H9 (cell line): ENCODE measurements at regions not wholly inside any gene's neighbourhood (a gene's known extent, or its start where the extent isn't known, plus 50 kb on each side); places are given as distances from the start of the nearest gene placed in this dataset.

ENCODE experiments used
- DNase-seq: peaks from one replicate; pipeline ENCODE4 v3.0.0-alpha.2; 2017
- H2AFZ ChIP-seq: one replicate; pipeline ENCODE4 v1.6.1; 2013; ENCODE audit warnings: mild to moderate bottlenecking, low read length, control low read depth, moderate library complexity
- H2AK5ac ChIP-seq: 2 replicates; pipeline ENCODE4 v1.6.1; 2013; ENCODE audit warnings: low read length, control low read depth, mixed read lengths; ENCODE audit not compliant: insufficient read length
- H2BK120ac ChIP-seq: one replicate; pipeline ENCODE4 v1.6.1; 2013; ENCODE audit warnings: low read depth, mild to moderate bottlenecking, low read length, control low read depth, inconsistent platforms; ENCODE audit not compliant: poor library complexity, severe bottlenecking
- H2BK12ac ChIP-seq: 2 replicates; pipeline ENCODE4 v1.6.1; 2013; ENCODE audit warnings: low read length, control low read depth, mixed read lengths, low read depth; ENCODE audit not compliant: insufficient read length
- H2BK15ac ChIP-seq: 2 replicates; pipeline ENCODE4 v1.6.1; 2013; ENCODE audit warnings: low read depth, low read length, control low read depth
- H2BK20ac ChIP-seq: one replicate; pipeline ENCODE4 v1.6.1; 2013; ENCODE audit warnings: low read depth, mild to moderate bottlenecking, low read length, control low read depth, inconsistent platforms; ENCODE audit not compliant: poor library complexity, severe bottlenecking
- H2BK5ac ChIP-seq: 2 replicates; pipeline ENCODE4 v1.6.1; 2013; ENCODE audit warnings: low read length, control low read depth, mixed read lengths; ENCODE audit not compliant: insufficient read length
- H3K14ac ChIP-seq: 2 replicates; pipeline ENCODE4 v1.6.1; 2013; ENCODE audit warnings: low read length, control low read depth; ENCODE audit not compliant: insufficient read depth
- H3K18ac ChIP-seq: 2 replicates; pipeline ENCODE4 v1.6.1; 2013; ENCODE audit warnings: low read depth, mild to moderate bottlenecking, mixed read lengths, low read length, control low read depth; ENCODE audit not compliant: insufficient read length
- H3K23ac ChIP-seq: 2 replicates; pipeline ENCODE4 v1.6.1; 2013; ENCODE audit warnings: low read length, control low read depth, mixed read lengths, low read depth; ENCODE audit not compliant: insufficient read length
- H3K23me2 ChIP-seq: 2 replicates; pipeline ENCODE4 v1.6.1; 2013; ENCODE audit warnings: low read depth, mild to moderate bottlenecking, mixed read lengths, low read length, control low read depth; ENCODE audit not compliant: insufficient read length, poor library complexity, severe bottlenecking
- H3K27ac ChIP-seq: 2 replicates; pipeline ENCODE4 v1.5.1; 2013; ENCODE audit warnings: low read length, control low read depth, mixed read lengths, low read depth; ENCODE audit not compliant: insufficient read length
- H3K27me3 ChIP-seq: 2 replicates; pipeline ENCODE4 v1.6.1; 2013; ENCODE audit warnings: low read length, control low read depth, inconsistent platforms; ENCODE audit not compliant: insufficient read depth
- H3K4ac ChIP-seq: 2 replicates; pipeline ENCODE4 v1.6.1; 2013; ENCODE audit warnings: low read depth, mild to moderate bottlenecking, control low read depth, inconsistent platforms, low read length, moderate library complexity
- H3K4me1 ChIP-seq: 2 replicates; pipeline ENCODE4 v1.6.1; 2013; ENCODE audit warnings: low read length, control low read depth, inconsistent platforms; ENCODE audit not compliant: insufficient read depth
- H3K4me2 ChIP-seq: 2 replicates; pipeline ENCODE4 v1.6.1; 2013; ENCODE audit warnings: low read length, control low read depth, mixed read lengths; ENCODE audit not compliant: insufficient read length, insufficient read depth
- H3K56ac ChIP-seq: 2 replicates; pipeline ENCODE4 v1.6.1; 2013; ENCODE audit warnings: low read depth, mild to moderate bottlenecking, mixed read lengths, low read length, control low read depth; ENCODE audit not compliant: insufficient read length
- H3K79me1 ChIP-seq: 2 replicates; pipeline ENCODE4 v1.6.1; 2013; ENCODE audit warnings: low read depth, mild to moderate bottlenecking, moderate library complexity, low read length, control low read depth, inconsistent platforms; ENCODE audit not compliant: insufficient read depth, poor library complexity, severe bottlenecking
- H3K79me2 ChIP-seq: 2 replicates; pipeline ENCODE4 v1.6.1; 2013; ENCODE audit warnings: low read length, control low read depth, inconsistent platforms; ENCODE audit not compliant: insufficient read depth
- H3K9ac ChIP-seq: 2 replicates; pipeline ENCODE4 v1.6.1; 2013; ENCODE audit warnings: low read length, control low read depth, mixed read lengths; ENCODE audit not compliant: insufficient read length; ENCODE audit errors: extremely low read depth
- H3K9me3 ChIP-seq: one replicate; pipeline ENCODE4 v1.6.1; 2013; ENCODE audit warnings: low read depth, low read length, inconsistent platforms; ENCODE audit not compliant: control insufficient read depth
- H3T11ph ChIP-seq: one replicate; pipeline ENCODE4 v1.6.1; 2013; ENCODE audit warnings: mild to moderate bottlenecking, low read length, control low read depth, inconsistent platforms
- H4K20me1 ChIP-seq: one replicate; pipeline ENCODE4 v1.6.1; 2013; ENCODE audit not compliant: control insufficient read depth, insufficient read length, insufficient read depth
- H4K5ac ChIP-seq: 2 replicates; pipeline ENCODE4 v1.6.1; 2013; ENCODE audit warnings: low read depth, mild to moderate bottlenecking, mixed read lengths, low read length, control low read depth; ENCODE audit not compliant: insufficient read length
- H4K8ac ChIP-seq: replicated peaks from 2 replicates; pipeline ENCODE4 v1.6.1; 2013; ENCODE audit warnings: low read length, control low read depth, mixed read lengths, low read depth; ENCODE audit not compliant: insufficient read length
- H4K91ac ChIP-seq: 2 replicates; pipeline ENCODE4 v1.6.1; 2013; ENCODE audit warnings: low read depth, mild to moderate bottlenecking, moderate library complexity, mixed read lengths, low read length, control low read depth; ENCODE audit not compliant: insufficient read length
- H3K27ac Mint-ChIP-seq, 3 experiments: 2 replicates in 2 of 3; 3 replicates in 1 of 3; pipeline ENCODE4 v1.8.0; 2020 to 2021; ENCODE audit warnings: mixed read lengths in 3 of 3, mild to moderate bottlenecking in 1 of 3, moderate library complexity in 1 of 3
- H3K27me3 Mint-ChIP-seq: 2 replicates; pipeline ENCODE4 v1.8.0; 2021; ENCODE audit warnings: low read depth, mild to moderate bottlenecking, moderate library complexity, mixed read lengths
- H3K36me3 Mint-ChIP-seq, 3 experiments: 2 replicates in 2 of 3; 3 replicates in 1 of 3; pipeline ENCODE4 v1.8.0; 2020 to 2021; ENCODE audit warnings: low read depth in 3 of 3, mixed read lengths in 3 of 3; ENCODE audit not compliant: insufficient read depth in 1 of 3
- H3K4me1 Mint-ChIP-seq, 2 experiments: 2 replicates each; pipeline ENCODE4 v1.8.0; 2020; ENCODE audit warnings: mixed read lengths in 2 of 2
- H3K4me3 Mint-ChIP-seq, 2 experiments: 2 replicates in 1 of 2; 3 replicates in 1 of 2; pipeline ENCODE4 v1.8.0; 2020 to 2021; ENCODE audit warnings: mild to moderate bottlenecking in 2 of 2, mixed read lengths in 2 of 2, moderate library complexity in 1 of 2
- H3K9me3 Mint-ChIP-seq, 2 experiments: 2 replicates in 1 of 2; 3 replicates in 1 of 2; pipeline ENCODE4 v1.8.0; 2020; ENCODE audit warnings: mild to moderate bottlenecking in 2 of 2, mixed read lengths in 2 of 2, moderate library complexity in 1 of 2
- CTCF ChIP-seq: fragments of 200-600 bp; sonication (generic); conservative IDR thresholded peaks from 3 replicates; pipeline ENCODE4 v1.8.0; 2021; ENCODE audit warnings: antibody characterized with exemption, mild to moderate bottlenecking
- WGBS: extraction: QIAGEN DNeasy Blood & Tissue Kit; methylation state at CpG from one replicate; pipeline ENCODE4 v1.1.7; 2013; ENCODE audit warnings: missing lambda C conversion rate, low lambda C conversion rate, mixed read lengths; ENCODE audit not compliant: insufficient read length; ENCODE audit errors: extremely low coverage; 5-methylcytosine and 5-hydroxymethylcytosine counted together

- H2BK12ac ChIP-seq: no peak overlapping the region
These were observed 55.7 kb upstream of the PICALM start for GRCh38 chr11:86124251-86125233.

More at GRCh38 chr11:86124251-86125233, 55.7 kb upstream of the PICALM start:
- Histone ChIP-seq H3K56ac (no peak overlapping the region), H3K27me3 (no peaks in the 10 kb centered on the region), H2BK20ac (no peak overlapping the region), H3K4me1 (no peaks in the 10 kb centered on the region), H3K18ac (no peak overlapping the region), H3K23me2 (no peaks in the 10 kb centered on the region), H2BK5ac (no peak overlapping the region), H3K14ac (no peak overlapping the region), H2AFZ (no peak overlapping the region), H3K23ac (no peak overlapping the region), H2BK120ac (no peak overlapping the region), H2BK15ac (no peak overlapping the region), H3K9me3 (no peaks in the 10 kb centered on the region), H3K79me1 (no peaks in the 10 kb centered on the region), H3K4ac (no peak overlapping the region), H4K20me1 (no peaks in the 10 kb centered on the region), H3K79me2 (no peaks in the 10 kb centered on the region), H3K4me2 (no peak overlapping the region), H3T11ph (no peak overlapping the region), H4K8ac (no peak overlapping the region), H4K5ac (no peak overlapping the region), H2AK5ac (no peak overlapping the region), H3K9ac (no peak overlapping the region), H3K27ac (no peak overlapping the region), H4K91ac (no peak overlapping the region)
- no peaks in the 10 kb centered on the region for H3K36me3 Mint-ChIP-seq
- H3K4me1 Mint-ChIP-seq: no peaks in the 10 kb centered on the region
- no peak for TF ChIP-seq CTCF
- no peak overlapping the region for H3K27ac Mint-ChIP-seq
- no peak for DNase-seq
- no peaks in the 10 kb centered on the region for H3K27me3 Mint-ChIP-seq
- no peaks in the 10 kb centered on the region for H3K9me3 Mint-ChIP-seq
- H3K4me3 Mint-ChIP-seq: no peak overlapping the region
- WGBS: no CpG with 5 or more reads among the region's 3 CpGs
